GM10248 (cell line): ENCODE measurements at regions not wholly inside any gene's neighbourhood (a gene's known extent, or its start where the extent isn't known, plus 50 kb on each side); places are given as distances from the start of the nearest gene placed in this dataset.

Source experiments
- CTCF ChIA-PET: fragments of 300-600 bp; sonication (Branson Sonifier 250); formaldehyde crosslinking; extraction: SDS; loops from one replicate; lab custom pipeline; 2021; ENCODE audit warnings: antibody characterized with exemption; lab: Yijun Ruan, JAX
- POLR2A ChIA-PET: fragments of 350-650 bp; sonication (Branson Sonifier 250); formaldehyde crosslinking; extraction: SDS; loops from one replicate; lab custom pipeline; 2020; ENCODE audit warnings: antibody characterized with exemption; lab: Yijun Ruan, JAX
- DNase-seq: peaks from one replicate; pipeline ENCODE4 v3.0.0; 2012; ENCODE audit errors: extremely low spot score
- CTCF ChIP-seq: IDR thresholded peaks from 2 replicates; pipeline ENCODE4 v1.5.1; 2012; ENCODE audit warnings: mild to moderate bottlenecking, low read depth; ENCODE audit errors: extremely low read depth, missing control alignments, control extremely low read depth

- DNase-seq: no peak
- POLR2A ChIA-PET: no interaction called here
- CTCF ChIA-PET: interaction anchor here (0.7 to 8.6 kb wide), 6 partner anchors 8 to 342 kb away, joined by 3 to 74 read pairs (median 4); no protein-coding TSS in a partner anchor
- TF ChIP-seq CTCF: no peak
Measured at GRCh38 chr16:85267414-85267945, 155.2 kb upstream of the CIBAR2 start.

- TF ChIP-seq CTCF: no peak
- CTCF ChIA-PET: interaction anchor here (1.7 kb wide), 1 partner anchor 24 kb away, joined by 5 read pairs; no protein-coding TSS in a partner anchor
- POLR2A ChIA-PET: no interaction called here
- no peak for DNase-seq
Measured at GRCh38 chr16:85269165-85269564, 156.9 kb upstream of the CIBAR2 start.

- ChIA-PET POLR2A (no interaction called here), CTCF (interaction anchor here (1.7 kb wide), 1 partner anchor 25 kb away, joined by 5 read pairs; no protein-coding TSS in a partner anchor)
- DNase-seq: no peak
- TF ChIP-seq CTCF: no peak
Measured at GRCh38 chr16:85270374-85270773, 158.1 kb upstream of the CIBAR2 start.

- no peak for TF ChIP-seq CTCF
- DNase-seq: no peak
- POLR2A ChIA-PET: no interaction called here
- CTCF ChIA-PET: no interaction called here
Measured at GRCh38 chr16:85271198-85271597, 158.9 kb upstream of the CIBAR2 start.

GRCh38 chr16:85273293-85273692 lies 161.0 kb upstream of the CIBAR2 start:
- ChIA-PET POLR2A (no interaction called here), CTCF (no interaction called here)
- no peak for DNase-seq
- TF ChIP-seq CTCF: no peak

- POLR2A ChIA-PET: no interaction called here
Measured at GRCh38 chr16:85274501-85274900, 162.2 kb upstream of the CIBAR2 start.

More at GRCh38 chr16:85274501-85274900, 162.2 kb upstream of the CIBAR2 start:
- CTCF ChIA-PET: interaction anchor here (0.7 to 4.1 kb wide), 15 partner anchors 9 to 217 kb away, joined by 3 to 25 read pairs (median 5); no protein-coding TSS in a partner anchor
- no peak for TF ChIP-seq CTCF
- no peak for DNase-seq
